Tibial nerve (tissue), 3 donors: ENCODE measurements at regions not wholly inside any gene's neighbourhood (a gene's known extent, or its start where the extent isn't known, plus 50 kb on each side); places are given as distances from the start of the nearest gene placed in this dataset.

Experiments
- CTCF ChIP-seq, 5 experiments: fragments of 200-600 bp in 3 of 5; fragments of 450-650 bp in 2 of 5; sonication (generic) in 3 of 5; IDR thresholded peaks; one replicate each; pipeline ENCODE4 v1.5.1; 2016 to 2019; ENCODE audit warnings: antibody characterized with exemption in 5 of 5, mild to moderate bottlenecking in 3 of 5, moderate library complexity in 2 of 5
- POLR2A ChIP-seq, 2 donors: fragments of 450-650 bp; IDR thresholded peaks; one replicate each; pipeline ENCODE4 v1.6.1; 2017; ENCODE audit warnings: antibody characterized with exemption in 2 of 2, mild to moderate bottlenecking in 2 of 2, moderate library complexity in 2 of 2

- TF ChIP-seq CTCF (IDR thresholded peaks at IDR 0.05), result peak in 2 of 5 experiments; percentile 11 to 20
- no peak for TF ChIP-seq POLR2A (IDR thresholded peaks at IDR 0.05)
These were observed 88.4 kb downstream of the FRMPD3 start for GRCh38 chrX:107537815-107538214.
